ENCODE measurements at regions not wholly inside any gene's neighbourhood (a gene's known extent, or its start where the extent isn't known, plus 50 kb on each side); places are given as distances from the start of the nearest gene placed in this dataset.

DNA sequence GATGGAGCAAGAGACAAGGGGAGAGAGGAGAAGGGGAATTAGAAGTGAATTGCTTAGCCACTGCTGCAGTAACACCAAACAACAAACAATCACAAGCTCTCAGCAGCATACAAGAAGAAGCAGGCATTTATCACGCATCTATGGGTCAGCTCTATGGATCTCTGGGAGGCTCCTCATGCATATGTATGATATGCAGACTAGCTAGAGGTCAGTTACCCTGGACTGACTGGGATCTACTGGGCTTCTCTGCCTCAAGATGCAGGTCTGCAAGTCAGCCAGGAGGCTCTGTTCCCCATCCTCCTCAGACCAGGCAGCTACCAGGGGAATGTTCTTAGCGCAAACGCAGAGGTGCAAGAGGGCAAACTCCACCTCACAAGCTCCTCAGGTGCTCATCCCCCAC lies 64.7 kb upstream of the SEM1 start:
- TF ChIP-seq, protein P1, sequence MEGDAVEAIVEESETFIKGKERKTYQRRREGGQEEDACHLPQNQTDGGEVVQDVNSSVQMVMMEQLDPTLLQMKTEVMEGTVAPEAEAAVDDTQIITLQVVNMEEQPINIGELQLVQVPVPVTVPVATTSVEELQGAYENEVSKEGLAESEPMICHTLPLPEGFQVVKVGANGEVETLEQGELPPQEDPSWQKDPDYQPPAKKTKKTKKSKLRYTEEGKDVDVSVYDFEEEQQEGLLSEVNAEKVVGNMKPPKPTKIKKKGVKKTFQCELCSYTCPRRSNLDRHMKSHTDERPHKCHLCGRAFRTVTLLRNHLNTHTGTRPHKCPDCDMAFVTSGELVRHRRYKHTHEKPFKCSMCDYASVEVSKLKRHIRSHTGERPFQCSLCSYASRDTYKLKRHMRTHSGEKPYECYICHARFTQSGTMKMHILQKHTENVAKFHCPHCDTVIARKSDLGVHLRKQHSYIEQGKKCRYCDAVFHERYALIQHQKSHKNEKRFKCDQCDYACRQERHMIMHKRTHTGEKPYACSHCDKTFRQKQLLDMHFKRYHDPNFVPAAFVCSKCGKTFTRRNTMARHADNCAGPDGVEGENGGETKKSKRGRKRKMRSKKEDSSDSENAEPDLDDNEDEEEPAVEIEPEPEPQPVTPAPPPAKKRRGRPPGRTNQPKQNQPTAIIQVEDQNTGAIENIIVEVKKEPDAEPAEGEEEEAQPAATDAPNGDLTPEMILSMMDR (IDR thresholded peaks at IDR 0.05) = no peak
- no peak for TF ChIP-seq POLR2A (IDR thresholded peaks at IDR 0.05)
